PC-9 (cell line): ENCODE measurements at regions not wholly inside any gene's neighbourhood (a gene's known extent, or its start where the extent isn't known, plus 50 kb on each side); places are given as distances from the start of the nearest gene placed in this dataset.
"Not testable (repeated sequence)": the region's sequence is repeated elsewhere in the genome, so short reads cannot be mapped to it uniquely, and the experiment has no call there.

Experiments used
- EZH2 ChIP-seq: fragments of 200-600 bp; sonication (generic); IDR thresholded peaks from 2 replicates; pipeline ENCODE4 v1.8.0; 2017; ENCODE audit warnings: antibody characterized with exemption, low read depth
- TF ChIP-seq, protein P1 (sequence below): fragments of 200-600 bp; sonication (generic); conservative IDR thresholded peaks from 2 replicates; pipeline ENCODE4 v1.6.1; 2017; ENCODE audit warnings: mixed run types, antibody characterized with exemption, mild to moderate bottlenecking, moderate library complexity

GRCh38 chr16:29176154-29176470, 191.3 kb downstream of the LAT start:
- TF ChIP-seq, protein P1, sequence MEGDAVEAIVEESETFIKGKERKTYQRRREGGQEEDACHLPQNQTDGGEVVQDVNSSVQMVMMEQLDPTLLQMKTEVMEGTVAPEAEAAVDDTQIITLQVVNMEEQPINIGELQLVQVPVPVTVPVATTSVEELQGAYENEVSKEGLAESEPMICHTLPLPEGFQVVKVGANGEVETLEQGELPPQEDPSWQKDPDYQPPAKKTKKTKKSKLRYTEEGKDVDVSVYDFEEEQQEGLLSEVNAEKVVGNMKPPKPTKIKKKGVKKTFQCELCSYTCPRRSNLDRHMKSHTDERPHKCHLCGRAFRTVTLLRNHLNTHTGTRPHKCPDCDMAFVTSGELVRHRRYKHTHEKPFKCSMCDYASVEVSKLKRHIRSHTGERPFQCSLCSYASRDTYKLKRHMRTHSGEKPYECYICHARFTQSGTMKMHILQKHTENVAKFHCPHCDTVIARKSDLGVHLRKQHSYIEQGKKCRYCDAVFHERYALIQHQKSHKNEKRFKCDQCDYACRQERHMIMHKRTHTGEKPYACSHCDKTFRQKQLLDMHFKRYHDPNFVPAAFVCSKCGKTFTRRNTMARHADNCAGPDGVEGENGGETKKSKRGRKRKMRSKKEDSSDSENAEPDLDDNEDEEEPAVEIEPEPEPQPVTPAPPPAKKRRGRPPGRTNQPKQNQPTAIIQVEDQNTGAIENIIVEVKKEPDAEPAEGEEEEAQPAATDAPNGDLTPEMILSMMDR = not testable (repeated sequence)
- not testable (repeated sequence) for TF ChIP-seq EZH2
